ENCODE measurements at regions not wholly inside any gene's neighbourhood (a gene's known extent, or its start where the extent isn't known, plus 50 kb on each side); places are given as distances from the start of the nearest gene placed in this dataset.

DNA sequence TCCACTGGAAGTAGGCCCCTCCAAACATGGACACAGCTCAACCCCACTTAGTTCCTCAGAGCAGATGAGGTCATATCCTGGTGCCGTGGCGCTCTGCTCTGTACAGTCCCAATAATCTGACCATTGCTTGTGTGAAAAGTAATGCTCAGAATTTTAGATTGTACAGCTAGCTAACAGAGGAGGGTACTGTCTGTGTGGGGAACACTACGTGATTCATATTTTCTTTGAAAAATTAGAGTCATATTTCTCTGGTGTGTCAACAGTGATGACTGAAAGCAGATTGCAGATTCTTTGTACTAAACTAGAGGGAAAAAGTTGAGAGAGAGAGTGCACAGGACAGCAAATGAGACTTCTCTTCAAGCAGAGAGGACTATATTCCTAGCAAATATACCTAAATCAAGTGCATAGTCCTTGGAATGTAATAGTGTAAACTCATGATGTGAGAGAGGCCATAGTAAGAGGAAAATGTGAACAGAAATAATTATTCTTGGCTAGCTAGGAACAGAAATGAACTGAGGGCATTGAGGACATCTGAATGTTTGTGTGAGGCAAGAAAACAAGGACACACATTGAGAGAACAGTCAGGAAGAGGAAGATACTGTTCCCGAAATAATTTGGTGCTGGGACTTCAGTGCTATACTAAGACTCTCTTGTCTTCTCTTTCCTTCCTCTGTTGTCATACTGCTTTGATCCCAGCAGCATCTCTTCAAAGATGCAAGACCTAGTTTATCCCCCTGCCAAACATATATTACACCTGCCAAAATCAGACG, 157.0 kb upstream of the RND3 start:
- TF ChIP-seq, protein P1, sequence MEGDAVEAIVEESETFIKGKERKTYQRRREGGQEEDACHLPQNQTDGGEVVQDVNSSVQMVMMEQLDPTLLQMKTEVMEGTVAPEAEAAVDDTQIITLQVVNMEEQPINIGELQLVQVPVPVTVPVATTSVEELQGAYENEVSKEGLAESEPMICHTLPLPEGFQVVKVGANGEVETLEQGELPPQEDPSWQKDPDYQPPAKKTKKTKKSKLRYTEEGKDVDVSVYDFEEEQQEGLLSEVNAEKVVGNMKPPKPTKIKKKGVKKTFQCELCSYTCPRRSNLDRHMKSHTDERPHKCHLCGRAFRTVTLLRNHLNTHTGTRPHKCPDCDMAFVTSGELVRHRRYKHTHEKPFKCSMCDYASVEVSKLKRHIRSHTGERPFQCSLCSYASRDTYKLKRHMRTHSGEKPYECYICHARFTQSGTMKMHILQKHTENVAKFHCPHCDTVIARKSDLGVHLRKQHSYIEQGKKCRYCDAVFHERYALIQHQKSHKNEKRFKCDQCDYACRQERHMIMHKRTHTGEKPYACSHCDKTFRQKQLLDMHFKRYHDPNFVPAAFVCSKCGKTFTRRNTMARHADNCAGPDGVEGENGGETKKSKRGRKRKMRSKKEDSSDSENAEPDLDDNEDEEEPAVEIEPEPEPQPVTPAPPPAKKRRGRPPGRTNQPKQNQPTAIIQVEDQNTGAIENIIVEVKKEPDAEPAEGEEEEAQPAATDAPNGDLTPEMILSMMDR (IDR thresholded peaks at IDR 0.05) = no peak
- TF ChIP-seq EP300 (IDR thresholded peaks at IDR 0.05) (no peak), POLR2AphosphoS5 (IDR thresholded peaks at IDR 0.05) (no peak), POLR2A (IDR thresholded peaks at IDR 0.05) (no peak)

Data from gastroesophageal sphincter (tissue), 3 donors.